K562 (cell line): ENCODE measurements at regions not wholly inside any gene's neighbourhood (a gene's known extent, or its start where the extent isn't known, plus 50 kb on each side); places are given as distances from the start of the nearest gene placed in this dataset.

Experiments
- ATAC-seq: fragments of 200-7000 bp; cut with Tn5 transposase; 3 replicates; pipeline ENCODE4 v1.9.1; 2020; ENCODE audit warnings: moderate library complexity
- BruUV-seq: library from RNA; stranded (reverse); fragments of 400-500 nt; replicated peaks from 2 replicates; lab custom pipeline; 2021; lab: Mats Ljungman, UMichigan
- CTCF ChIA-PET: fragments of 300-600 bp; formaldehyde crosslinking; extraction: SDS; loops from one replicate; lab custom pipeline; 2021; ENCODE audit warnings: low intra/inter-chr PET ratio; lab: Yijun Ruan, JAX
- POLR2A ChIA-PET: fragments of 300-600, 350-650 bp; sonication (Branson Sonifier 250); formaldehyde crosslinking; extraction: SDS; loops from one replicate; lab custom pipeline; 2021; ENCODE audit warnings: antibody characterized with exemption, inconsistent platforms; lab: Yijun Ruan, JAX
- DNase-seq, 4 experiments: peaks; one replicate each; pipeline versions ENCODE4 v3.0.0 to v3.0.0-alpha.2; 2011 to 2018; ENCODE audit warnings: low spot score in 3 of 4, mixed read lengths in 3 of 4; ENCODE audit errors: extremely low read depth in 1 of 4
- FAIRE-seq: peaks from 2 replicates; lab custom pipeline; 2011; peaks lifted over from hg19 to GRCh38; lab: Jason Lieb, UNC
- H2AFZ ChIP-seq: 2 replicates; pipeline ENCODE4 v1.6.0; 2011; ENCODE audit warnings: low read depth, low read length, control low read depth, inconsistent platforms
- H3K27ac ChIP-seq: fragments of 200-600 bp; 3 replicates; pipeline ENCODE4 v1.8.0; 2011; ENCODE audit warnings: low read depth, mild to moderate bottlenecking, control low read depth, inconsistent platforms, low read length, moderate library complexity, mixed read lengths; ENCODE audit errors: extremely low read depth
- H3K27me3 ChIP-seq, 2 experiments: fragments of 300-600 bp in 1 of 2; 2 replicates in 1 of 2; 3 replicates in 1 of 2; pipeline versions ENCODE4 v1.6.0 to v1.8.0; 2011; ENCODE audit warnings: inconsistent platforms in 2 of 2, low read length in 2 of 2, mild to moderate bottlenecking in 1 of 2, mixed read lengths in 1 of 2, moderate library complexity in 1 of 2; ENCODE audit not compliant: control insufficient read depth in 2 of 2, insufficient read depth in 2 of 2
- H3K36me3 ChIP-seq: fragments of 300-600 bp; 3 replicates; pipeline ENCODE4 v1.8.0; 2011; ENCODE audit warnings: mild to moderate bottlenecking, low read length, inconsistent platforms; ENCODE audit not compliant: control insufficient read depth, insufficient read depth
- H3K4me1 ChIP-seq, 2 experiments: fragments of 200-600 bp in 1 of 2; replicated peaks in 1 of 2; 2 replicates in 1 of 2; 3 replicates in 1 of 2; pipeline versions ENCODE4 v1.5.1 to v1.8.0; 2011; ENCODE audit warnings: inconsistent platforms in 2 of 2, low read length in 2 of 2, mild to moderate bottlenecking in 1 of 2, mixed read lengths in 1 of 2, moderate library complexity in 1 of 2; ENCODE audit not compliant: control insufficient read depth in 2 of 2, insufficient read depth in 2 of 2
- H3K4me2 ChIP-seq: 2 replicates; pipeline ENCODE4 v1.6.1; 2011; ENCODE audit warnings: low read length, control low read depth, inconsistent platforms, mixed read lengths; ENCODE audit not compliant: insufficient read depth
- H3K4me3 ChIP-seq: fragments of 200-600 bp; sonication (generic), shearing (Covaris generic); 2 replicates; pipeline ENCODE4 v1.5.1; 2016; ENCODE audit warnings: control low read depth, inconsistent platforms
- H3K79me2 ChIP-seq: fragments of 200-600 bp; 3 replicates; pipeline ENCODE4 v1.8.0; 2011; ENCODE audit warnings: low read length, inconsistent platforms; ENCODE audit not compliant: control insufficient read depth, insufficient read depth
- H3K9ac ChIP-seq, 2 experiments: 2 replicates each; pipeline versions ENCODE4 v1.6.0 to v1.6.1; 2011; ENCODE audit warnings: low read depth in 2 of 2, low read length in 2 of 2, control low read depth in 1 of 2, inconsistent platforms in 1 of 2, mild to moderate bottlenecking in 1 of 2, mixed read lengths in 1 of 2; ENCODE audit not compliant: insufficient read depth in 1 of 2
- H3K9me1 ChIP-seq: one replicate; pipeline ENCODE4 v1.6.0; 2011; ENCODE audit warnings: inconsistent platforms, mild to moderate bottlenecking, low read length, moderate library complexity; ENCODE audit not compliant: control insufficient read depth, insufficient read depth
- H3K9me3 ChIP-seq: replicated peaks from 2 replicates; pipeline ENCODE4 v1.5.1; 2011; ENCODE audit warnings: low read depth, low read length, inconsistent platforms; ENCODE audit not compliant: control insufficient read depth, insufficient read depth
- H4K20me1 ChIP-seq: replicated peaks from 2 replicates; pipeline ENCODE4 v1.6.1; 2011; ENCODE audit warnings: low read length, inconsistent platforms, mixed read lengths; ENCODE audit not compliant: control insufficient read depth, insufficient read depth
- ELF4 ChIP-seq: fragments of 450-650 bp; formaldehyde crosslinking; IDR thresholded peaks from 2 replicates; pipeline ENCODE4 v1.4.0; 2022; ENCODE audit warnings: missing genetic modification characterization
- ETV1 ChIP-seq: fragments of 450-650 bp; conservative IDR thresholded peaks from 2 replicates; pipeline ENCODE4 v1.6.1; 2016; ENCODE audit warnings: missing genetic modification characterization, control low read depth, low read depth, missing compliant biosample characterization
- IFI16 ChIP-seq: fragments of 250-450 bp; sonication (Bioruptor Pico); IDR thresholded peaks from 2 replicates; pipeline ENCODE4 v2.1.2; 2022; ENCODE audit warnings: mild to moderate bottlenecking, inconsistent platforms
- NFXL1 ChIP-seq: fragments of 450-650 bp; formaldehyde crosslinking; IDR thresholded peaks from 2 replicates; pipeline ENCODE4 v1.4.0; 2021; ENCODE audit warnings: mild to moderate bottlenecking
- POU5F1 ChIP-seq: fragments of 150-350 bp; IDR thresholded peaks from 2 replicates; pipeline ENCODE4 v1.6.1; 2014; ENCODE audit warnings: borderline replicate concordance, low read length, low read depth, mild to moderate bottlenecking; ENCODE audit not compliant: partially characterized antibody
- SNIP1 ChIP-seq: fragments of 450-650 bp; IDR thresholded peaks from 2 replicates; pipeline ENCODE4 v1.7.1; 2017; ENCODE audit warnings: low read depth, mild to moderate bottlenecking
- SRSF1 ChIP-seq: fragments of 200-400 bp; formaldehyde crosslinking; IDR thresholded peaks from 2 replicates; pipeline ENCODE4 v1.6.1; 2017; ENCODE audit warnings: mild to moderate bottlenecking, low read depth, low read length, moderate library complexity
- STAT5A ChIP-seq: IDR thresholded peaks from 2 replicates; pipeline ENCODE4 v1.6.1; 2012; ENCODE audit warnings: low read length, inconsistent platforms, borderline replicate concordance
- TAF15 ChIP-seq: fragments of 200-400 bp; formaldehyde crosslinking; IDR thresholded peaks from 2 replicates; pipeline ENCODE4 v1.6.1; 2017; ENCODE audit warnings: mild to moderate bottlenecking, low read depth, low read length, moderate library complexity
- TBL1XR1 ChIP-seq, 2 experiments: IDR thresholded peaks; 2 replicates each; pipeline ENCODE4 v1.6.1; 2012; ENCODE audit warnings: improper control_type of control experiment in 2 of 2, low read length in 2 of 2, mild to moderate bottlenecking in 1 of 2
- TGIF2 ChIP-seq: sonication (generic); formaldehyde crosslinking; IDR thresholded peaks from 2 replicates; pipeline ENCODE4 v1.8.1; 2022; ENCODE audit warnings: mild to moderate bottlenecking, missing genetic modification reagents, moderate library complexity
- ZNF79 ChIP-seq: fragments of 250-450 bp; sonication (Bioruptor Pico); IDR thresholded peaks from 2 replicates; pipeline ENCODE4 v1.4.0; 2020; ENCODE audit warnings: low read depth, mild to moderate bottlenecking, moderate library complexity
- WGBS: fragments of 100-300 bp; shearing (Covaris generic); methylation state at CpG from one replicate; pipeline ENCODE4 v1.1.6; 2016; ENCODE audit warnings: low coverage, mixed read lengths; ENCODE audit not compliant: insufficient coverage; ENCODE audit errors: missing lambda C conversion rate; 5-methylcytosine and 5-hydroxymethylcytosine counted together
- in situ Hi-C: fragments of 300-500 bp; cut with MboI; formaldehyde crosslinking; loops from 4 replicates; pipeline ENCODE4 v1.15.0; 2018; ENCODE audit warnings: inconsistent platforms, mixed read lengths
- intact Hi-C: fragments of 100-400 bp; cut with micrococcal nuclease; formaldehyde crosslinking; loops from 2 replicates; pipeline ENCODE4 v1.14.2; 2022
- TF ChIP-seq, protein P1 (sequence below): fragments of 450-650 bp; IDR thresholded peaks from 2 replicates; pipeline ENCODE4 v1.6.1; 2017; ENCODE audit warnings: antibody characterized with exemption
- TF ChIP-seq, protein P2 (sequence below): fragments of 450-650 bp; IDR thresholded peaks from one replicate; pipeline ENCODE4 v1.6.1; 2018; ENCODE audit warnings: mild to moderate bottlenecking, moderate library complexity; ENCODE audit not compliant: partially characterized antibody
- TF ChIP-seq, protein P3 (sequence below): fragments of 250-450 bp; sonication (Bioruptor Pico); IDR thresholded peaks from 2 replicates; pipeline ENCODE4 v1.5.0; 2021

DNA sequence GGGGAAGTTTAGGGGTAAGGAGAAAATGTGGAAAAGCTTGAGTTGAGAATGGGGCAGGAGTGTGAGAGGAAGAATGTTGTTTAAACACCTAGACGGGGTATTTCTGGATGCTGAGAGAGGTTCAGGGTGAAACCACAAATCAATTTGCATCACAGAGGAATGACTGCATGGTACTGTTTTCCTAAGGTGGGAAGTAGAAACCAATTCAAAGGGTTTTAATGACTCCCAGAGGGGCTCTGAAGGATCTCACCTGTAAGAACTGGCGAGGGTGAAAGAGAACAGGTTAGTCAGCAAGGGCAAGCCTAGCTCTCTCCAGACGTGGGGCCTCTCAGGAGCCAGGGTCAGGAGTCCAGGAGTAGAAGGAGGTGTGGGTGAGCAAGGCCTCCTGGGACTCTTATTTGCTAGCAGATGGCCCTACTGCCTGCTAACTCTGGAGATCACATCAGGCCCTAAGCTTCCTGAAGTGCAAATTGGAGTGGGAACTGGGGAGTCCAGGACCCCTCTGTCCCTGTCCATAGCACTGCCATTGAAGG lies 133.0 kb upstream of the CELF4 start:
- Histone ChIP-seq H3K4me3 (no peak overlapping the region), H3K4me1 (no peaks in the 10 kb centered on the region), H2AFZ (no peak overlapping the region), H3K36me3 (no peaks in the 10 kb centered on the region), H3K9me3 (no peaks in the 10 kb centered on the region), H4K20me1 (no peaks in the 10 kb centered on the region), H3K4me2 (no peak overlapping the region), H3K27ac (no peak overlapping the region), H3K27me3 (no peaks in the 10 kb centered on the region; a peak in 1 of 5 replicates), H3K9me1 (no peaks in the 10 kb centered on the region), H3K79me2 (no peaks in the 10 kb centered on the region), H3K9ac (no peak overlapping the region)
- TF ChIP-seq, protein P1, sequence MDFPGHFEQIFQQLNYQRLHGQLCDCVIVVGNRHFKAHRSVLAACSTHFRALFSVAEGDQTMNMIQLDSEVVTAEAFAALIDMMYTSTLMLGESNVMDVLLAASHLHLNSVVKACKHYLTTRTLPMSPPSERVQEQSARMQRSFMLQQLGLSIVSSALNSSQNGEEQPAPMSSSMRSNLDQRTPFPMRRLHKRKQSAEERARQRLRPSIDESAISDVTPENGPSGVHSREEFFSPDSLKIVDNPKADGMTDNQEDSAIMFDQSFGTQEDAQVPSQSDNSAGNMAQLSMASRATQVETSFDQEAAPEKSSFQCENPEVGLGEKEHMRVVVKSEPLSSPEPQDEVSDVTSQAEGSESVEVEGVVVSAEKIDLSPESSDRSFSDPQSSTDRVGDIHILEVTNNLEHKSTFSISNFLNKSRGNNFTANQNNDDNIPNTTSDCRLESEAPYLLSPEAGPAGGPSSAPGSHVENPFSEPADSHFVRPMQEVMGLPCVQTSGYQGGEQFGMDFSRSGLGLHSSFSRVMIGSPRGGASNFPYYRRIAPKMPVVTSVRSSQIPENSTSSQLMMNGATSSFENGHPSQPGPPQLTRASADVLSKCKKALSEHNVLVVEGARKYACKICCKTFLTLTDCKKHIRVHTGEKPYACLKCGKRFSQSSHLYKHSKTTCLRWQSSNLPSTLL: no peak
- TF ChIP-seq ETV1 (tag) (no peak), NFXL1 (no peak), SNIP1 (no peak), STAT5A (no peak), TAF15 (no peak), ZNF79 (CRISPR knock-in tag) (no peak), POU5F1 (no peak), TGIF2 (no peak), IFI16 (CRISPR knock-in tag) (no peak), SRSF1 (no peak), TBL1XR1 (IDR thresholded peaks at IDR 0.05; ENCODE audit: low read length in 2 of 2) (no peak), ELF4 (CRISPR knock-in tag) (no peak)
- TF ChIP-seq, protein P2, sequence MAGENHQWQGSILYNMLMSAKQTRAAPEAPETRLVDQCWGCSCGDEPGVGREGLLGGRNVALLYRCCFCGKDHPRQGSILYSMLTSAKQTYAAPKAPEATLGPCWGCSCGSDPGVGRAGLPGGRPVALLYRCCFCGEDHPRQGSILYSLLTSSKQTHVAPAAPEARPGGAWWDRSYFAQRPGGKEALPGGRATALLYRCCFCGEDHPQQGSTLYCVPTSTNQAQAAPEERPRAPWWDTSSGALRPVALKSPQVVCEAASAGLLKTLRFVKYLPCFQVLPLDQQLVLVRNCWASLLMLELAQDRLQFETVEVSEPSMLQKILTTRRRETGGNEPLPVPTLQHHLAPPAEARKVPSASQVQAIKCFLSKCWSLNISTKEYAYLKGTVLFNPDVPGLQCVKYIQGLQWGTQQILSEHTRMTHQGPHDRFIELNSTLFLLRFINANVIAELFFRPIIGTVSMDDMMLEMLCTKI: no peak
- TF ChIP-seq, protein P3, sequence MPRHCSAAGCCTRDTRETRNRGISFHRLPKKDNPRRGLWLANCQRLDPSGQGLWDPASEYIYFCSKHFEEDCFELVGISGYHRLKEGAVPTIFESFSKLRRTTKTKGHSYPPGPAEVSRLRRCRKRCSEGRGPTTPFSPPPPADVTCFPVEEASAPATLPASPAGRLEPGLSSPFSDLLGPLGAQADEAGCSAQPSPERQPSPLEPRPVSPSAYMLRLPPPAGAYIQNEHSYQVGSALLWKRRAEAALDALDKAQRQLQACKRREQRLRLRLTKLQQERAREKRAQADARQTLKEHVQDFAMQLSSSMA (CRISPR knock-in tag): no peak
- DNase-seq (no peak), FAIRE-seq (no peak), ATAC-seq (no peak)
- in situ Hi-C loops: no loop called here
- intact Hi-C loops: no loop called here
- WGBS: 11% methylated on average over 3 of the region's 3 CpGs
- POLR2A ChIA-PET: no interaction called here
- BruUV-seq: no TSS peak
- CTCF ChIA-PET: no interaction called here
